OCI-LY1 (cell line): ENCODE measurements at regions not wholly inside any gene's neighbourhood (a gene's known extent, or its start where the extent isn't known, plus 50 kb on each side); places are given as distances from the start of the nearest gene placed in this dataset.

Experiments used
- H2AFZ ChIP-seq: fragments of 200-600 bp; sonication (generic), shearing (Covaris generic); 2 replicates; pipeline ENCODE4 v1.6.0; 2014; ENCODE audit warnings: antibody characterized with exemption, mild to moderate bottlenecking, low read length
- H3F3A ChIP-seq: fragments of 200-600 bp; sonication (generic), shearing (Covaris generic); 2 replicates; pipeline ENCODE4 v1.6.0; 2014; ENCODE audit warnings: mild to moderate bottlenecking, antibody characterized with exemption, low read length, moderate library complexity; ENCODE audit not compliant: insufficient read depth
- H3K27ac ChIP-seq: fragments of 200-600 bp; sonication (generic); 2 replicates; pipeline ENCODE4 v1.5.1; 2014; ENCODE audit warnings: low read length, mixed run types, mild to moderate bottlenecking, low read depth; ENCODE audit not compliant: poor library complexity, severe bottlenecking
- H3K27me3 ChIP-seq: fragments of 200-600 bp; sonication (generic); 2 replicates; pipeline ENCODE4 v1.6.0; 2014; ENCODE audit warnings: antibody characterized with exemption, mild to moderate bottlenecking, low read length, moderate library complexity; ENCODE audit not compliant: insufficient read depth
- H3K36me3 ChIP-seq: fragments of 200-600 bp; sonication (generic); 2 replicates; pipeline ENCODE4 v1.6.1; 2014; ENCODE audit warnings: mild to moderate bottlenecking, antibody characterized with exemption, low read length, moderate library complexity, mixed read lengths; ENCODE audit not compliant: insufficient read depth
- H3K4me1 ChIP-seq: fragments of 200-600 bp; sonication (generic); 2 replicates; pipeline ENCODE4 v1.5.1; 2014; ENCODE audit warnings: mild to moderate bottlenecking, low read length, moderate library complexity; ENCODE audit not compliant: insufficient read depth, severe bottlenecking
- H3K4me2 ChIP-seq: fragments of 200-600 bp; sonication (generic), shearing (Covaris generic); 2 replicates; pipeline ENCODE4 v1.6.1; 2014; ENCODE audit warnings: low read length
- H3K4me3 ChIP-seq: fragments of 200-600 bp; sonication (generic); 2 replicates; pipeline ENCODE4 v1.5.1; 2014; ENCODE audit warnings: low read length, low read depth, mild to moderate bottlenecking, mixed read lengths; ENCODE audit not compliant: poor library complexity, severe bottlenecking
- H3K79me2 ChIP-seq: fragments of 200-600 bp; shearing (Covaris generic); 2 replicates; pipeline ENCODE4 v1.6.1; 2016; ENCODE audit warnings: mixed run types, low read length, mixed read lengths; ENCODE audit not compliant: insufficient read depth
- H3K9ac ChIP-seq: fragments of 200-600 bp; sonication (generic), shearing (Covaris generic); 2 replicates; pipeline ENCODE4 v1.6.1; 2014; ENCODE audit warnings: mild to moderate bottlenecking, low read length, mixed read lengths
- H3K9me2 ChIP-seq: fragments of 200-600 bp; sonication (generic), shearing (Covaris generic); 2 replicates; pipeline ENCODE4 v1.6.1; 2014; ENCODE audit warnings: low read depth, mild to moderate bottlenecking, low read length, mixed read lengths
- H3K9me3 ChIP-seq: fragments of 200-600 bp; shearing (Covaris generic); 2 replicates; pipeline ENCODE4 v1.6.1; 2014; ENCODE audit warnings: low read length, mixed read lengths
- H4K20me1 ChIP-seq: fragments of 200-600 bp; sonication (generic), shearing (Covaris generic); 2 replicates; pipeline ENCODE4 v1.6.0; 2016; ENCODE audit warnings: mild to moderate bottlenecking, low read length; ENCODE audit not compliant: insufficient read depth
- CTCF ChIP-seq: fragments of 200-600 bp; sonication (generic), shearing (Covaris generic); IDR thresholded peaks from 2 replicates; pipeline ENCODE4 v1.5.1; 2017; ENCODE audit warnings: mild to moderate bottlenecking, antibody characterized with exemption, low read length, moderate library complexity, mixed read lengths
- EZH2 ChIP-seq: fragments of 200-600 bp; sonication (generic), shearing (Covaris generic); IDR thresholded peaks from 2 replicates; pipeline ENCODE4 v1.8.0; 2017; ENCODE audit warnings: borderline replicate concordance, mixed run types, mild to moderate bottlenecking, antibody characterized with exemption, low read length, moderate library complexity, mixed read lengths

DNA sequence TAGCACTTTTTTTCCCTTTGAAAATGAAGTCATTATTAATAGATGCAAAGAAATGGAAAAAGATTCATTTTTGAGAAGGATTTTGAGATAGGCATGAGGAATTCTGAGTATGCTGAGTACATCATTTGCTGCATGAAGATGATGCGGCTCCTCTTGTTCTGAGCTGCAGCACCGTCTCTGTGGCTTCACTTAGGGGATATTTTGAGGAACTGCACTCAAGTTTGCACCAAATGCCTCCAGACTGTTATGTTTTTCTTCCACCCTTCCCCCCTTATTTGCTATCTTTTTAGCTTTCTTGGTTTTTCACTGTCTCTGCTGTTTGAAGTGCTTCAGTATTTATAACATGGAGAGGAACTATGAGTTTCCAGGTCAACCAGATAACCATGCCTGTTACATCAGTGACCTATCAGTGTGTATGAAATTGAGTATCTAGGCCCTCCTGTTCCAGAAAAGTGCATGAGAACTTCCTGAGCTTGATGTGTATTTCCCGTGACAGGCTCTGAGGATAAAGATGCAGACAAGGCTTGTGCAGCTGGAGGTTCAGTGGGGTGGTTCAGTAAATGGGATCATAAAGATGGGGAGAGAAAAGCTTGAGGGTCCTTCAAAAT is 128.7 kb downstream of the PDCD6IP start:
- Histone ChIP-seq H3K9ac (no peak overlapping the region), H3K4me2 (no peak overlapping the region), H3K4me1 (no peaks in the 10 kb centered on the region), H3K27me3 (no peaks in the 10 kb centered on the region; the same call in 1 of the 2 replicates), H3K4me3 (no peak overlapping the region), H3K9me3 (no peaks in the 10 kb centered on the region), H3K36me3 (no peaks in the 10 kb centered on the region), H2AFZ (no peak overlapping the region), H3F3A (no peaks in the 10 kb centered on the region), H4K20me1 (no peaks in the 10 kb centered on the region), H3K27ac (no peak overlapping the region), H3K9me2 (no peaks in the 10 kb centered on the region), H3K79me2 (no peaks in the 10 kb centered on the region)
- TF ChIP-seq CTCF (no peak), EZH2 (no peak)

GRCh38 chr3:33929813-33930212 is 131.4 kb downstream of the PDCD6IP start:
- Histone ChIP-seq H4K20me1 (no peaks in the 10 kb centered on the region), H3K9me3 (no peaks in the 10 kb centered on the region), H3K79me2 (no peaks in the 10 kb centered on the region), H3K36me3 (no peaks in the 10 kb centered on the region), H3K4me2 (no peak overlapping the region), H3K9me2 (no peaks in the 10 kb centered on the region), H3F3A (no peaks in the 10 kb centered on the region), H3K4me3 (no peak overlapping the region), H2AFZ (no peak overlapping the region), H3K27me3 (no peaks in the 10 kb centered on the region; the same call in 1 of the 2 replicates), H3K27ac (no peak overlapping the region), H3K9ac (no peak overlapping the region), H3K4me1 (no peaks in the 10 kb centered on the region)
- no peak for TF ChIP-seq CTCF
- no peak for TF ChIP-seq EZH2

DNA sequence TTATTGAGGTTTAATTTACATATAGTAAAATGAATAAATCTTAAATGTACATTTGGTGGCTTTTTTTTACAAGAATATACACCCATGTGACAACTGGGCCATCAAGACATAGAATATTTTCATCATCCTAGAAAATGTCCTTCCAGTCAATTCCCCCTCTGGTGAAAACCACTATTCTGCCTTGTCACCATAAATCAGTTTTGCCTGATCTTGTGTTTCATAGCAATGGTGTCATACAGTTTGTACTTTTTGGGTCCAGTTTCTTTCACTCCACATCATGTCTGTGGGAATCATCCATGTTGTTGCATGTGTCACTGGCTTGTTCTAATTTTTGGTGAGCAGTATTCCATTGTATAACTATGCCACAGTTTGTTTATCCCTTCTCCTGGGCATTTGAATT is 133.1 kb downstream of the PDCD6IP start:
- Histone ChIP-seq H3K9me2 (no peaks in the 10 kb centered on the region), H3K9me3 (no peaks in the 10 kb centered on the region), H3K4me3 (no peak overlapping the region), H3K36me3 (no peaks in the 10 kb centered on the region), H3K79me2 (no peaks in the 10 kb centered on the region), H2AFZ (no peak overlapping the region), H4K20me1 (no peaks in the 10 kb centered on the region), H3F3A (no peaks in the 10 kb centered on the region), H3K27me3 (no peaks in the 10 kb centered on the region; the same call in 1 of the 2 replicates), H3K4me1 (no peaks in the 10 kb centered on the region), H3K4me2 (no peak overlapping the region), H3K9ac (no peak overlapping the region), H3K27ac (no peak overlapping the region)
- TF ChIP-seq CTCF (no peak), EZH2 (no peak)
